Endothelial cell of umbilical vein (primary cell): ENCODE measurements at regions not wholly inside any gene's neighbourhood (a gene's known extent, or its start where the extent isn't known, plus 50 kb on each side); places are given as distances from the start of the nearest gene placed in this dataset.
A peak's percentile ranks its signal among the peaks of the same experiment; 100 is the strongest.

ENCODE experiments used
- BruUV-seq: library from RNA; stranded (reverse); fragments of 400-500 nt; replicated peaks from 2 replicates; lab custom pipeline; 2021; lab: Mats Ljungman, UMichigan
- CTCF ChIA-PET: fragments of 300-600, 350-600 bp; sonication (Branson Sonifier 250); formaldehyde crosslinking; loops from one replicate; lab custom pipeline; 2021; ENCODE audit warnings: antibody characterized with exemption, inconsistent platforms; lab: Charles Lee
- POLR2A ChIA-PET: fragments of 300-600, 350-600 bp; sonication (Branson Sonifier 250); formaldehyde crosslinking; loops from one replicate; lab custom pipeline; 2021; ENCODE audit warnings: antibody characterized with exemption, inconsistent platforms; lab: Charles Lee
- DNase-seq: peaks from one replicate; pipeline ENCODE4 v3.0.0-alpha.2; 2011; ENCODE audit warnings: low read depth, low spot score
- FAIRE-seq: peaks from 2 replicates; lab custom pipeline; 2011; peaks lifted over from hg19 to GRCh38; lab: Jason Lieb, UNC
- H2AFZ ChIP-seq: 2 replicates; pipeline ENCODE4 v1.6.0; 2012; ENCODE audit warnings: low read depth, low read length, control low read depth, inconsistent platforms
- H3K27ac ChIP-seq: 2 replicates; pipeline ENCODE4 v1.5.1; 2011; ENCODE audit warnings: low read depth, mild to moderate bottlenecking, control low read depth, low read length, moderate library complexity; ENCODE audit not compliant: insufficient read depth
- H3K27me3 ChIP-seq, 2 experiments: 2 replicates each; pipeline versions ENCODE4 v1.6.0 to v1.6.1; 2011; ENCODE audit warnings: low read length in 2 of 2, mixed read lengths in 1 of 2; ENCODE audit not compliant: control insufficient read depth in 2 of 2, insufficient read depth in 2 of 2
- H3K36me3 ChIP-seq, 2 experiments: 2 replicates in 1 of 2; 3 replicates in 1 of 2; pipeline ENCODE4 v1.5.1; 2011; ENCODE audit warnings: low read length in 2 of 2, mild to moderate bottlenecking in 1 of 2, moderate library complexity in 1 of 2; ENCODE audit not compliant: control insufficient read depth in 2 of 2, insufficient read depth in 2 of 2; ENCODE audit errors: extremely low read depth in 1 of 2
- H3K4me1 ChIP-seq: 3 replicates; pipeline ENCODE4 v1.5.1; 2011; ENCODE audit warnings: mild to moderate bottlenecking, low read length; ENCODE audit not compliant: control insufficient read depth, insufficient read depth; ENCODE audit errors: extremely low read depth
- H3K4me2 ChIP-seq: 2 replicates; pipeline ENCODE4 v1.6.1; 2011; ENCODE audit warnings: low read length, control low read depth, mixed read lengths; ENCODE audit not compliant: insufficient read depth
- H3K4me3 ChIP-seq, 3 experiments: fragments of 200-600 bp in 1 of 3; sonication (generic), shearing (Covaris generic) in 1 of 3; replicated peaks in 1 of 3; 2 replicates each; pipeline ENCODE4 v1.5.1; 2011 to 2016; ENCODE audit warnings: control low read depth in 3 of 3, low read length in 3 of 3, mild to moderate bottlenecking in 2 of 3, inconsistent platforms in 1 of 3, low read depth in 1 of 3, moderate library complexity in 1 of 3; ENCODE audit not compliant: insufficient read depth in 1 of 3
- H3K79me2 ChIP-seq: 2 replicates; pipeline ENCODE4 v1.6.0; 2012; ENCODE audit warnings: low read length, inconsistent platforms; ENCODE audit not compliant: control insufficient read depth, insufficient read depth
- H3K9ac ChIP-seq: replicated peaks from 2 replicates; pipeline ENCODE3; 2011; ENCODE audit warnings: low read length, control low read depth; ENCODE audit not compliant: insufficient read depth; ENCODE audit errors: extremely low read depth
- H3K9me1 ChIP-seq: replicated peaks from 3 replicates; pipeline ENCODE4 v1.6.0; 2011; ENCODE audit warnings: mild to moderate bottlenecking, low read length; ENCODE audit not compliant: control insufficient read depth, insufficient read depth; ENCODE audit errors: extremely low read depth
- H3K9me3 ChIP-seq: replicated peaks from 2 replicates; pipeline ENCODE4 v1.5.1; 2012; ENCODE audit warnings: low read length, inconsistent platforms; ENCODE audit not compliant: control insufficient read depth, insufficient read depth
- H4K20me1 ChIP-seq: replicated peaks from 2 replicates; pipeline ENCODE3; 2011; ENCODE audit warnings: mild to moderate bottlenecking, low read length; ENCODE audit not compliant: control insufficient read depth, insufficient read depth; ENCODE audit errors: extremely low read depth
- EZH2 ChIP-seq: IDR thresholded peaks from 2 replicates; pipeline ENCODE4 v1.6.1; 2012; ENCODE audit warnings: borderline replicate concordance, low read depth, mild to moderate bottlenecking, moderate library complexity, low read length, inconsistent platforms; ENCODE audit not compliant: severe bottlenecking
- FOS ChIP-seq: IDR thresholded peaks from 2 replicates; pipeline ENCODE4 v1.6.1; 2011; ENCODE audit warnings: mild to moderate bottlenecking, low read length, moderate library complexity, borderline replicate concordance; ENCODE audit not compliant: insufficient read depth
- GATA2 ChIP-seq: IDR thresholded peaks from 2 replicates; pipeline ENCODE4 v1.7.0; 2011; ENCODE audit warnings: low read depth, mild to moderate bottlenecking, moderate library complexity, mixed read lengths, low read length; ENCODE audit not compliant: insufficient read length, insufficient read depth
- dilution Hi-C: fragments of 300-500 bp; cut with MboI; formaldehyde crosslinking; loops from one replicate; pipeline ENCODE4 v1.15.0; 2019; ENCODE audit warnings: low sequenced_read_pairs; ENCODE audit not compliant: extremely low pct_ligation_motif_present
- intact Hi-C: fragments of 100-400 bp; cut with micrococcal nuclease; formaldehyde crosslinking; loops from one replicate; pipeline ENCODE4 v1.10.0; 2022
- TF ChIP-seq, protein P1 (sequence below): IDR thresholded peaks from 2 replicates; pipeline ENCODE4 v1.6.1; 2011; ENCODE audit not compliant: insufficient read depth, insufficient read length
- TF ChIP-seq, protein P2 (sequence below), 2 donors: IDR thresholded peaks; 1 replicate in 1 of 2; 2 replicates in 1 of 2; pipeline ENCODE4 v1.5.1; 2011; ENCODE audit warnings: low read length in 2 of 2, mild to moderate bottlenecking in 2 of 2, moderate library complexity in 2 of 2, control low read depth in 1 of 2, inconsistent platforms in 1 of 2, low read depth in 1 of 2; ENCODE audit not compliant: insufficient read depth in 1 of 2; ENCODE audit errors: extremely low read depth in 1 of 2

DNA sequence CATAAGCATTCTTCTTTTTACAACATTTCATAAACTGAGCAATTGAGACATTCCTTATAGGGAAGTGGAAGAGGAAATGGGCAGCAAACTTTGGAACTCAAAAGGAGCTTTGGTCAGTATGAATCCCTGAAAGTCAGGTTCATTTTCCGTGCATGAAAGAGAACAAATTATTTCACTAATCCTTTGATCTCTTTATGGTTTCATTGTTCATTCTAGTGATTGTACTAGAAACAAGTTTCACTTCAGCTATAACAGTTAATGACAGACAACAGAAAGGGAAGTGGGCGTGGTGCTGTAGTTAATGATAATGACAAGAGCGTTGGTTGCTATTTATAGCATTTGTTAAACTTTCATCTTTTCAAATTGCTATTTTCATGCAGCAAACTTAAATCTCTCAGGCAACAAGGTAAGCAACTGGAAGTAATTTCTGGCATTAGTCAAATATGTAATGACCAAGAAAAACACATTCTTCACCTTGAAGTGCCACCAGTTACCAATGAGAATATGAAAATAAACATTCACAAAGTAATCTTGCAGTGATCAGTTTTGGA lies 98.4 kb downstream of the AREG start:
- Histone ChIP-seq H4K20me1 (no peaks in the 10 kb centered on the region), H3K4me1 (peaks cover 48% of the 10 kb centered on the region), H3K27ac (no peak overlapping the region), H3K4me2 (no peak overlapping the region), H3K36me3 (no peaks in the 10 kb centered on the region), H3K4me3 (no peak overlapping the region), H3K9me3 (no peaks in the 10 kb centered on the region), H2AFZ (peak overlapping the region; percentile 30), H3K9ac (no peak overlapping the region), H3K9me1 (no peaks in the 10 kb centered on the region), H3K27me3 (no peaks in the 10 kb centered on the region), H3K79me2 (no peaks in the 10 kb centered on the region)
- FAIRE-seq: no peak
- CTCF ChIA-PET: interaction anchor here (0.9 to 3.6 kb wide), 5 partner anchors 10 to 127 kb away, joined by 4 to 18 read pairs (median 7); no protein-coding TSS in a partner anchor
- intact Hi-C loops (no loop called here), dilution Hi-C loops (loop anchor here (25.0 kb wide), 1 partner anchor 156 kb away; no protein-coding TSS in a partner anchor)
- no peak for TF ChIP-seq EZH2
- TF ChIP-seq FOS: no peak
- TF ChIP-seq, protein P1, sequence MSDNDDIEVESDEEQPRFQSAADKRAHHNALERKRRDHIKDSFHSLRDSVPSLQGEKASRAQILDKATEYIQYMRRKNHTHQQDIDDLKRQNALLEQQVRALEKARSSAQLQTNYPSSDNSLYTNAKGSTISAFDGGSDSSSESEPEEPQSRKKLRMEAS: no peak
- TF ChIP-seq GATA2: no peak
- TF ChIP-seq, protein P2, sequence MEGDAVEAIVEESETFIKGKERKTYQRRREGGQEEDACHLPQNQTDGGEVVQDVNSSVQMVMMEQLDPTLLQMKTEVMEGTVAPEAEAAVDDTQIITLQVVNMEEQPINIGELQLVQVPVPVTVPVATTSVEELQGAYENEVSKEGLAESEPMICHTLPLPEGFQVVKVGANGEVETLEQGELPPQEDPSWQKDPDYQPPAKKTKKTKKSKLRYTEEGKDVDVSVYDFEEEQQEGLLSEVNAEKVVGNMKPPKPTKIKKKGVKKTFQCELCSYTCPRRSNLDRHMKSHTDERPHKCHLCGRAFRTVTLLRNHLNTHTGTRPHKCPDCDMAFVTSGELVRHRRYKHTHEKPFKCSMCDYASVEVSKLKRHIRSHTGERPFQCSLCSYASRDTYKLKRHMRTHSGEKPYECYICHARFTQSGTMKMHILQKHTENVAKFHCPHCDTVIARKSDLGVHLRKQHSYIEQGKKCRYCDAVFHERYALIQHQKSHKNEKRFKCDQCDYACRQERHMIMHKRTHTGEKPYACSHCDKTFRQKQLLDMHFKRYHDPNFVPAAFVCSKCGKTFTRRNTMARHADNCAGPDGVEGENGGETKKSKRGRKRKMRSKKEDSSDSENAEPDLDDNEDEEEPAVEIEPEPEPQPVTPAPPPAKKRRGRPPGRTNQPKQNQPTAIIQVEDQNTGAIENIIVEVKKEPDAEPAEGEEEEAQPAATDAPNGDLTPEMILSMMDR (IDR thresholded peaks at IDR 0.05; ENCODE audit: extremely low read depth in 1 of 2, insufficient read depth in 1 of 2, low read depth in 1 of 2, low read length in 2 of 2): no peak
- POLR2A ChIA-PET: no interaction called here
- DNase-seq: no peak
- BruUV-seq: no TSS peak
